Transverse colon (tissue), 3 donors: ENCODE measurements at regions not wholly inside any gene's neighbourhood (a gene's known extent, or its start where the extent isn't known, plus 50 kb on each side); places are given as distances from the start of the nearest gene placed in this dataset.

Source experiments
- CTCF ChIP-seq, 5 experiments: fragments of 200-600 bp in 3 of 5; fragments of 450-650 bp in 2 of 5; sonication (generic) in 3 of 5; IDR thresholded peaks; 1 replicate in 2 of 5; 2 replicates in 3 of 5; pipeline ENCODE4 v1.5.1; 2016 to 2017; ENCODE audit warnings: antibody characterized with exemption in 5 of 5, inconsistent platforms in 3 of 5, mild to moderate bottlenecking in 2 of 5, moderate library complexity in 1 of 5
- EP300 ChIP-seq: sonication (generic); formaldehyde crosslinking; IDR thresholded peaks from one replicate; pipeline ENCODE4 v1.6.1; 2017; ENCODE audit warnings: antibody characterized with exemption, low read depth

- TF ChIP-seq EP300: no peak
- no peak for TF ChIP-seq CTCF (IDR thresholded peaks at IDR 0.05)
Measured at GRCh38 chr3:162601101-162601670, 1104.6 kb downstream of the OTOL1 start.
